K562 (cell line): ENCODE measurements at regions not wholly inside any gene's neighbourhood (a gene's known extent, or its start where the extent isn't known, plus 50 kb on each side); places are given as distances from the start of the nearest gene placed in this dataset.

Experiments
- CHD7 ChIP-seq: fragments of 200-600 bp; sonication (generic); IDR thresholded peaks from one replicate; pipeline ENCODE4 v1.6.1; 2012; ENCODE audit warnings: mild to moderate bottlenecking, low read depth, low read length, inconsistent platforms
- ELK1 ChIP-seq: sonication (generic); formaldehyde crosslinking; IDR thresholded peaks from 2 replicates; pipeline ENCODE4 v1.8.1; 2022; ENCODE audit warnings: missing genetic modification reagents
- HNRNPH1 ChIP-seq: fragments of 200-400 bp; formaldehyde crosslinking; optimal IDR thresholded peaks from 2 replicates; pipeline ENCODE3; 2017; ENCODE audit warnings: low read depth, mild to moderate bottlenecking, low read length, moderate library complexity
- TRIM25 ChIP-seq: fragments of 450-650 bp; IDR thresholded peaks from 2 replicates; pipeline ENCODE4 v1.7.0; 2016; ENCODE audit warnings: borderline replicate concordance
- ZNF407 ChIP-seq: fragments of 450-650 bp; IDR thresholded peaks from 2 replicates; pipeline ENCODE4 v1.6.1; 2016; ENCODE audit warnings: low read depth

GRCh38 chr18:71237641-71238040, 948.8 kb downstream of the SOCS6 start (continued):
- TF ChIP-seq CHD7 (no peak), ELK1 (CRISPR knock-in tag) (no peak), HNRNPH1 (no peak), ZNF407 (no peak), TRIM25 (no peak)
